ENCODE measurements at regions not wholly inside any gene's neighbourhood (a gene's known extent, or its start where the extent isn't known, plus 50 kb on each side); places are given as distances from the start of the nearest gene placed in this dataset.

DNA sequence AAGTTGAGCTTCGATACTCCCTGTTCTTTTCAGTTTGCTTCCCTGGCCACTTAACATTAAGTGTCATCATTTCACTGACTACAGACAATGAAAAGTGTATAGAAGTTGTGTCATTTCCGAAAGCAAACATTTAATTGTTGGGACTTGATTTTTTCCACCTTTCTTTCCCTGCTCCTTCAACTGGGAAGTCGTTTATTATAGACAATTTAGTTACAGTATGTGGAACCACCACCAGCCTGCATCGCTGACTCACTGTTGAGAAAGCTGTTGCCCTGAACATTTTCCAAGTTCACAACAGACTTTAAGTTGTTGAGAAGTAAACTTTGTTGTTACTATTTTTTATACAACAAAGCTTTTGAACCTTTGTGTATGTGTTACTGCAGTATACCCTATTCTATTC, 788.4 kb upstream of the PRR20A start:
- TF ChIP-seq TARDBP (IDR thresholded peaks at IDR 0.05) (no peak), FOXK2 (IDR thresholded peaks at IDR 0.05) (no peak), FOXA1 (IDR thresholded peaks at IDR 0.05) (no peak), FOXM1 (IDR thresholded peaks at IDR 0.05; ENCODE audit: borderline replicate concordance) (no peak), SP1 (IDR thresholded peaks at IDR 0.05) (no peak), ZNF384 (IDR thresholded peaks at IDR 0.05) (no peak)
- TF ChIP-seq, protein P1, sequence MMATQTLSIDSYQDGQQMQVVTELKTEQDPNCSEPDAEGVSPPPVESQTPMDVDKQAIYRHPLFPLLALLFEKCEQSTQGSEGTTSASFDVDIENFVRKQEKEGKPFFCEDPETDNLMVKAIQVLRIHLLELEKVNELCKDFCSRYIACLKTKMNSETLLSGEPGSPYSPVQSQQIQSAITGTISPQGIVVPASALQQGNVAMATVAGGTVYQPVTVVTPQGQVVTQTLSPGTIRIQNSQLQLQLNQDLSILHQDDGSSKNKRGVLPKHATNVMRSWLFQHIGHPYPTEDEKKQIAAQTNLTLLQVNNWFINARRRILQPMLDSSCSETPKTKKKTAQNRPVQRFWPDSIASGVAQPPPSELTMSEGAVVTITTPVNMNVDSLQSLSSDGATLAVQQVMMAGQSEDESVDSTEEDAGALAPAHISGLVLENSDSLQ (IDR thresholded peaks at IDR 0.05), result no peak
